HG03103 (cell line): ENCODE measurements at regions not wholly inside any gene's neighbourhood (a gene's known extent, or its start where the extent isn't known, plus 50 kb on each side); places are given as distances from the start of the nearest gene placed in this dataset.

Experiments
- ATAC-seq: cut with Tn5 transposase; IDR thresholded peaks from one replicate; pipeline ENCODE4 v1.9.1; 2021; ENCODE audit warnings: low read depth; ENCODE audit not compliant: unreplicated experiment

- no peak for ATAC-seq
Measured at GRCh38 chr9:16092142-16093091, 539.6 kb downstream of the CCDC171 start.

GRCh38 chr9:16098306-16098705 is 545.5 kb downstream of the CCDC171 start:
- ATAC-seq = no peak

GRCh38 chr9:16099732-16100536 is 547.1 kb downstream of the CCDC171 start:
- no peak for ATAC-seq

GRCh38 chr9:16100537-16101091 is 547.8 kb downstream of the CCDC171 start:
- ATAC-seq = no peak

- ATAC-seq = no peak
Measured at GRCh38 chr9:16102154-16102553, 549.3 kb downstream of the CCDC171 start.

- ATAC-seq = no peak
Measured at GRCh38 chr9:16103620-16104397, 551.0 kb downstream of the CCDC171 start.

GRCh38 chr9:16105168-16106020 is 552.6 kb downstream of the CCDC171 start:
- no peak for ATAC-seq

- ATAC-seq = no peak
Measured at GRCh38 chr9:16106021-16106571, 553.3 kb downstream of the CCDC171 start.

GRCh38 chr9:16112116-16112515 is 559.3 kb downstream of the CCDC171 start:
- no peak for ATAC-seq

GRCh38 chr9:16115994-16116393 is 563.2 kb downstream of the CCDC171 start:
- no peak for ATAC-seq

- no peak for ATAC-seq
Measured at GRCh38 chr9:16118043-16118442, 565.2 kb downstream of the CCDC171 start.

GRCh38 chr9:16119261-16120230 is 566.7 kb downstream of the CCDC171 start:
- ATAC-seq = no peak

GRCh38 chr9:16120231-16120641 is 567.4 kb downstream of the CCDC171 start:
- no peak for ATAC-seq

GRCh38 chr9:16120727-16121126 is 567.9 kb downstream of the CCDC171 start:
- no peak for ATAC-seq

GRCh38 chr9:16121168-16121567 is 568.3 kb downstream of the CCDC171 start:
- ATAC-seq = no peak

GRCh38 chr9:16121601-16122286 is 568.9 kb downstream of the CCDC171 start:
- no peak for ATAC-seq

- ATAC-seq = no peak
Measured at GRCh38 chr9:16125629-16126028, 572.8 kb downstream of the CCDC171 start.
